ENCODE measurements at regions not wholly inside any gene's neighbourhood (a gene's known extent, or its start where the extent isn't known, plus 50 kb on each side); places are given as distances from the start of the nearest gene placed in this dataset.

DNA sequence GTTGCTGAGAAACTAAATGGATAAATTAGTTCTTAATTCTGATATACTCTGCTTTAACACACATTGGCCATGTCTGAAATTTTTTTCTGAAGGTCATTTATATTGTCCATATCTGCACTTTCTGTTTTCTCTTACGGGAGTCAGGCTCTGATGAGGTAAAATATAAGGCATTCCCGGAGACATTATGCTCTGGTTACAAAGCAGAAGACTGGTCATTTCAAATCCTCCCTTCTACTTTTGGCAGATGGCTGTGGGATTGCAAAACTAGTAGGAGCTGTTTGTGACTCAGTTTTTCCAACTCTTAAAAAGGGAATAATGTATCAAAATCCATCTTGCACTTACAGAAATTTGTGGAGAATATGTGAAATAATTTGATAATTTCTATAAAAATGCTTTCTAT lies 92.2 kb upstream of the CPHXL start:
- TF ChIP-seq, protein P1, sequence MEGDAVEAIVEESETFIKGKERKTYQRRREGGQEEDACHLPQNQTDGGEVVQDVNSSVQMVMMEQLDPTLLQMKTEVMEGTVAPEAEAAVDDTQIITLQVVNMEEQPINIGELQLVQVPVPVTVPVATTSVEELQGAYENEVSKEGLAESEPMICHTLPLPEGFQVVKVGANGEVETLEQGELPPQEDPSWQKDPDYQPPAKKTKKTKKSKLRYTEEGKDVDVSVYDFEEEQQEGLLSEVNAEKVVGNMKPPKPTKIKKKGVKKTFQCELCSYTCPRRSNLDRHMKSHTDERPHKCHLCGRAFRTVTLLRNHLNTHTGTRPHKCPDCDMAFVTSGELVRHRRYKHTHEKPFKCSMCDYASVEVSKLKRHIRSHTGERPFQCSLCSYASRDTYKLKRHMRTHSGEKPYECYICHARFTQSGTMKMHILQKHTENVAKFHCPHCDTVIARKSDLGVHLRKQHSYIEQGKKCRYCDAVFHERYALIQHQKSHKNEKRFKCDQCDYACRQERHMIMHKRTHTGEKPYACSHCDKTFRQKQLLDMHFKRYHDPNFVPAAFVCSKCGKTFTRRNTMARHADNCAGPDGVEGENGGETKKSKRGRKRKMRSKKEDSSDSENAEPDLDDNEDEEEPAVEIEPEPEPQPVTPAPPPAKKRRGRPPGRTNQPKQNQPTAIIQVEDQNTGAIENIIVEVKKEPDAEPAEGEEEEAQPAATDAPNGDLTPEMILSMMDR (conservative IDR thresholded peaks at IDR 0.05) = no peak
- no peak for TF ChIP-seq EZH2 (IDR thresholded peaks at IDR 0.05; ENCODE audit: low read depth)
